HG03159 (cell line): ENCODE measurements at regions not wholly inside any gene's neighbourhood (a gene's known extent, or its start where the extent isn't known, plus 50 kb on each side); places are given as distances from the start of the nearest gene placed in this dataset.

Source experiments
- ATAC-seq: cut with Tn5 transposase; IDR thresholded peaks from one replicate; pipeline ENCODE4 v1.9.1; 2021; ENCODE audit warnings: mild to moderate bottlenecking, moderate library complexity; ENCODE audit not compliant: unreplicated experiment

DNA sequence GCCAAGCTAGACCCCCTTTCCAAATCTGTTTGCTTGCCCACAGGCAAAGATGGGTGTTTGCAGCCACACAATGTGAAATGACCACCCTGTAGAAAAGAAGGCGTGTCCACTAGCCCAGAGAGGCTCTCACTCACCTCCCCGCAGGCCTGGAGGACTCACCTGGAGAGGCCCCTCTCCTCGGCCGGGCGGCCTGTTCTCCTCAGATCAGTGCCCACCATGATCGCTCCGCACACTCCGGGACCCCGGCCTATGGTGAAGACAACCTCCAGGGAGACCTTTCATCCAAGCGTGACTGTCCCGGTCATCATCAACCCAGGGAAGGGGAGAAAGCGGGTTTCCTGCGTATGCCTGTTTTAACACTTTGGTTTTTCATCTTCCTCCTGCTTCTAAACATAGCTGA, 328.7 kb upstream of the SALL3 start:
- no peak for ATAC-seq

DNA sequence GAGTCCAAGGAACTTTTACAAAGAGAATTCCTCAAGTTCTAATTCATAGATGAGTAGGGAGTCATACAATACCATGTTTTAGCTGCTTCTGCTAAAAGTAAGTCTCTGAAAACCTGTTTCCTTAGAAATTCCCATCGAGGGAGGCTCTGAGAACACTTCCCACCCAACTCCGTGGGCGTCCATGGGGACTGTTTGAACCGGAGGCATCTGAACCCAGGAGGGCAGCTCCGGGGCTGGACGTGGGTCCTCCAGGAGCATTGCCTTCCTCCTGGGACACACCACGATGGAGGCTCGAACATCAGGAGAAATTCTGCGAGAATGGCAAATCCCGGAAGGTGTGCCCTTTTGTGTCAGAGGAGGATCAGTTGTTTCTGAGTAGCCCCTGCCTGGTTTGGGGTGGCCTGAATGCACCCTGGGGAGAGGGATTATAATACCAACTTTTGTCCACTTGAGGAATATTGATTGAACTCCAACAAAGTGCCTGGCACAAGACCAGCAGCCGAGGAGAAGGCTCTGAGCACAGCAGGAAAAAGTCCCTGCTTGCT, 327.5 kb upstream of the SALL3 start:
- no peak for ATAC-seq

DNA sequence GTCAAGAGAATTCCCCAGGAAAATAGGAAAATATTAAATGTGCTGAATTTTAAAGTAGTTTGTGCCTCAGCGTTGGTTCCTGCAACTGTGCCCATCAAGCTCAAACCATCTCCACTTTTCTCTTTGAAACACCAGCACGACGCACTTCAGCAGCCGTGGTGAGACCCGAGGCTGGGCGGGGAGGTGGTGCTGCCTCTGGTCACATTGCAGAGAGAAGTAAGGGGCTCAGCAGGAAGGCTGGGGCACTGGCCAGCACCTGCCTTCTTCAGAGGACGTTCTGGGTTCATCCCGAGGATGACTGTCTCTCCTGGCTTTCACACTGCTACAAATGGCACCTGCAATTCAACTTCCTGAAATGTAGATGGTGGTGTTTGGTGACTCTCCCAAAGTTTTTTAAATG, 323.7 kb upstream of the SALL3 start:
- ATAC-seq = no peak

DNA sequence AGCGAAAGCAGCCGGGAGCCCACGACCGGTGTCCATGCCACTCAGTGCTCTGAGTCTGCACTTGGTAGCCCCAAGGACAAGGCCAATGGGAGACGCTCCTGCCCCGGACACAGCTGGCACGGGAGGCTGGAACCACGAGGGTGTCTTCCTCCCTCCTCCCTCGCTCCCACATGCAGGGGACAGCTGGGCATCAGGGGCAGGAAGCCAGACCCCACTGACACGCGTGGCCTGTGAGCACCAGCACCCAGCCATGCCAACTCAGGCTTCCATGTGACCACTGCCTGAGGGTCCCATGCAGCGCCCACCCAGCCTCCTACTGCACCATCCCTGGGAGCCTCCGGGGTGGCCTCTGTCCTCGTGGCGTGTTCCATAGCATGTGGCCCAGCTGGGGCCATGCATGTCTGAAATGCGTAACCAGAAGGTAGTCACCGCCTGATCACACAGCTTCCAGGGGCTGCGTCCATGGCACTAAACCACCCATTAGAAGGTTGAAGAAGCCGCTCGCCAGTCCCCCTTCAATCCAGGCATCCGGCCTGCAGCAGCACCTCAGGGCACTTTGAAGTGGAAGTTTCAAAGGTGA, 323.2 kb upstream of the SALL3 start:
- no peak for ATAC-seq

DNA sequence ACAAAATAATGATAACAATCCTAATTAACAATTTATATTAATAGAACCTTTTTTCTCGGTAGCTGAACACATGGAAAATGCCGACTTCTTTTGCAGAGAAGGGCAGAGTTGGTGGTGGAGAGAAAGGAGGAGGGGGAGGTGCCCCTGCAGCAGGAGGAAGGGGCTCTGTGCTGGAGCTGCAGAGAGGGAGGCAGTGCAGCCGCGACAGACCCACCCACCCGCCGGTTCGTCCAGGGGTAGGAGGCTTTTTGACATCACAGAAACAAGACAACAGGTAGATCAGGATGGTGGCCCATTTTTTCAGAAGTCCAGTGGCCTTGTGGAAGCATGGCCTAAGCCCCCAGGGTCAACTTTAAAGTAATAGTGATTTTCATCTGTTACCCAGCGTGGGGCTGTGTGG, 321.1 kb upstream of the SALL3 start:
- no peak for ATAC-seq

DNA sequence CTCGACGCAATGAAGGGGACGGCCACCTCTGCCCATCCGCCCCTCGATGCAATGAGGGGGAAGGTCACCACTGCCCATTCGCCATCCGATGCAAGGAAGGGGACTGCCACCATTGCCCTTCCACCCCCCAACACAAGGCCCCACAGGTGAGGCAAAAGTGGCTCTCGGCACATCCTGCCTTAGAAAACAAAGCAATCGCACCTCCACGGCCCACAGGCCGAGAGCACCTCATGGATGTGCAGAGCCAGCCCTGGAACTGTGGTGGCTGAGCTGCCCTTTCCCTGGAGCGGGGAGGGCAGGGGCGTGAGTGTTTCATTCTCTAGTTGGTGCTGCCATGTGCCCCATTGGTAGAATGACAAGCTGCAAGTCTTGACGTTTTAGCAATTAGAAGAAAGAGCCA, 320.6 kb upstream of the SALL3 start:
- no peak for ATAC-seq

DNA sequence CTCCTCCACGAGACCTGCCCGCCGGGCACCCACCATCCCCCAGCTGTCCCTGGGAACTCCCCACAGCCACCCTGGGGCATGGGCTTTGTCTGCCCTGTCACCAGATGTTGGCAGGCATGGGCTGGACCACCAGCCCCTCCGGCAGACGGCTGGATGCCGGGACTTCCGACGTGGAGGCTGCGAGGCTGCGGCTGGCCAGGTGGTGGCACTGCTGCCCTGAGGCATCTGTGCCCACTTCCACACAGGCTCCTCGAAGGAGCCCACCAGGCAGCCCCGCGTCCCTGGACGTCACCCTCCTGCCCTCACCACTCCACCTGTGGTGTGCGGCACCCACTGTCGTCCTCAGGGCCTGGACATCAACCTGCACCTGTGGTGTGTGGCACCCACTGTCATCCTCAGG, 319.9 kb upstream of the SALL3 start:
- ATAC-seq = no peak

DNA sequence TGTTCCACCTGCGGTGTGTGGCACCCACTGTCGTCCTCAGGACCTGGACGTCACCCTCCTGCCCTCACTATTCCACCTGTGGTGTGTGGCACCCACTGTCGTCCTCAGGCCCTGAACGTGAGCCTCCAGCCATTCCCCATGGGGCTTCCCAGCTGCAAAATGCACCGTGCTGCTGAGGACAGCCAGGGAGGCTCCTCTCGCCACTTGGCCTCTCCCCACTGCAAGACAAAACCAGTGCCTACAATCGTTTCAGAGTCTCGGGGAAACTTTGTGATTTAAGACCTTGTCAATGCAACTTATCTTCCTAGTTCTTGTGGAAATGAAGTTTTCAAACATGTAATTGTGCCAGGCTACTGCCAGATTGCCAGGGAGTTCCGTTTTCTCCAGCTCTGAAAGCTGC, 319.3 kb upstream of the SALL3 start:
- no peak for ATAC-seq

DNA sequence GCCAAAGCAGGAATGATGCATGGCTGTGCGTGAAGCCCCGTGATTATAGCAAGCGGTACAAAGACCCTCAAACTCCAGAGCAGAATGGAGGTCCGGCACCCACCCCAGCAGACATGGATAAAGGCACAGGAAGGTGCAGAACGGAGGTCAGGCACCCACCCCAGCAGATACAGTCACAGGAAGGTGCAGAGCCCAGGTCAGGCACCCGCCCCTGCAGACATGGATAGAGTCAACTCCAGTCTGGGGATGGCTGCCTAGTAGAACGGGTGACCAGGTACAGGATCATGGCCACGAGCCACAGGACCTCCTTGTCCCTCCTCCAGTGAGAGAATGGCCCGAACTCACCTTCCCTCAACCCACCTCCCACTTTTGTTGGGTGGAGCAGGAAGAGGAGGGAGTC, 318.3 kb upstream of the SALL3 start:
- no peak for ATAC-seq

DNA sequence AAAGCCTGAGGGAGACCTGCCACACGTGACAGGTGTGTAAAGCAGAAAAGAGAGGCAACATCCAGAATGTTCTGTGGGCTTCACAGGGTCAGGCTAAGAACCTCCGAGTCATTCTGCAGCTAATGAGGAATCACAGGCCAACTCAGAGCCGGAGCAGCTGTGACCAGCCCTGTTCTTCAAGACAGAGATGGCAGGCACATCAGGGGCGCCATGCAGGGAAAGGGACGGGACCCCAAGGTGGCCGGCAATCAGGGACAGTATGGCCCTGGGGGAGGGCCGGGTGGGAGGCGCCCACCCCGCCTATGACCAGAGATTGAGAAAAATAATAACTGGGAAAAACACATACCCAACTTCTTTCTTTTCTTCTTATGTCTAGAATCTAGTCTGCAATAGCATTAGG, 316.7 kb upstream of the SALL3 start:
- ATAC-seq = no peak

DNA sequence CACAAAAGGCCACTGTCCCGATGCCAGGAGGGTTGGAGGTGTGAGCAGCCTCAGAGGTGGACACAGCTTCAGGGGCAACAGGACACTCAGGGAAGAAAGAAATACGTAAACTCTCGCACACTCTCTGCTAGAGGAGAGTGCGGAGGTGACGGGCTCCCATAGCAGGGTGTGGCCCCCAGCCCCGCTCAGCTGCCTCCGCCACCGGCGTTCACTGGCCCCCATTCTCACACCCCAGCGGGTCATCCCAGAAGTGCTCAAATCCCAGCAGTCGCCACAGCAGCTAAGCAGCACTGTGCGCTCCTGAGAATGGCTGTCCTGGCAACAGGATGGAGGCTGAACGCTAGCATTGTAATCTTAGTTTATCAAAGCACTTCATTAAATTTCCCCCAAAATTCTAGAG, 315.6 kb upstream of the SALL3 start:
- ATAC-seq = no peak

DNA sequence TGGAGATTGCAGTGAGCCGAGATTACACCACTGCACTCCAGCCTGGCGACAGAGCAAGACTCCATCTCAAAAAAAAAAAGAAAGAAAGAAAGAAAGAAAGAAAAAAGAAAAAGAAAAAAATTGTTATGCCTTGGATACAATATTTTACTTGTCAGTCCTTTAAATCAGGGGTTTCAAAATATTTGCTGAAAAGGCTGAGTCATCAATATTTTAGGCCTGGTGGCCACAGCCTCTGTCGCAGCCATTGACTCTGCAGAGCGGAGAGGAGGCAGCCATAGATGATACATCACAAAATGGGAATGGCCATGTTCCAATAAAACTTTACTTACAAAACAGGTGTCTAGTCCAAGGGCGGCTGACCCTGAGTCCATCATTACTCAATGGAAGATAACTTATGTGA, 314.8 kb upstream of the SALL3 start:
- no peak for ATAC-seq

DNA sequence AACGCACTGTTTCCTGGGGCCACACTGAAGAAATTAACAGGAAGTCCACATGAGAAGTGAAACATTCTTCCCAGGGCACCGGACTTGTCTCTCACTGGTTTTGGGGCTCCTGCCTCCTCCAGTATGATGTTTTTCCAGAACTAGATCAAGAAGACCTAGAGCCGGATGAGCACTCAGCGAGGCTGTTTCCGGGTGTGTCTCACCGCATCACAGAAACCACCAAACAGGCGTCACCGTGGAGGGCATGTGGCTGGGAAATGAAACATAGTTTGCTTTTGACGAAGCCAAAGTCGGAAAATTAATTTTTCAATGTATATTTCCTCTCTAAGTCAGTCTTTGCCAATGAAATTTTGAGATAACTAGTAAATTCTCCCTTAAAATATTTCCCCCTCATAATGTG, 314.0 kb upstream of the SALL3 start:
- no peak for ATAC-seq

DNA sequence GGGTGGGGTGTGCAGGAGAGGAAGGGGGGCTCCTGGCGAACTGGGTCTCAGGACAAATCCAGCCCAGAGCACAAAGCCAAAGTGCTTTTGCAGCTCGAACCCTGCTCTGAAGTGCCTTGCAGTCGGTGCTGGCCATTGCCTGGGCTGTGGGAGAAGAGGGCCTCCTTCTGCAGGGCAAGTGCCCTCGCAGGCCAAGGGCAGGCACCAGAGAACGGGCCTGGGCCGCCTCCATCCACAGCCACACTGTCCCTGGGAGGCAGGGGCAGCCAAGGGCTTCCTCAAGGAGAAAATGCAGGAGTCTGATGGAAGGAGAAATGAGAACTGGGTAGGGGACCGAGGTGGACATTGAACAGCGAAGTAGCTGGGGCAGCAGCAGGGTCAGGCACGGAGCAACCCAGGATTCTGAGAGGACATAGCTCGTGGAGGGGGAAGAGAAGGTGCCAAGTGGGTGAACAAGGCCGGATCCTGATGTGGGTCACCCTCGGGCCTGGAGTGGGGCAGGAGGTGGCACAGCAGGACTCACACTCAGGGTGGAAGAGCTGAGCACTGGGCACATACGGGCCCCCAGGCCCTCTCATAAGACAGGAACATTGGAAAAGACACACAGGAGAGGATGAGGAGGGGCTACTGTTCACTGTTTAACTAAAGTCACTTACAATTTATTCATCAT, 312.8 kb upstream of the SALL3 start:
- ATAC-seq = no peak

DNA sequence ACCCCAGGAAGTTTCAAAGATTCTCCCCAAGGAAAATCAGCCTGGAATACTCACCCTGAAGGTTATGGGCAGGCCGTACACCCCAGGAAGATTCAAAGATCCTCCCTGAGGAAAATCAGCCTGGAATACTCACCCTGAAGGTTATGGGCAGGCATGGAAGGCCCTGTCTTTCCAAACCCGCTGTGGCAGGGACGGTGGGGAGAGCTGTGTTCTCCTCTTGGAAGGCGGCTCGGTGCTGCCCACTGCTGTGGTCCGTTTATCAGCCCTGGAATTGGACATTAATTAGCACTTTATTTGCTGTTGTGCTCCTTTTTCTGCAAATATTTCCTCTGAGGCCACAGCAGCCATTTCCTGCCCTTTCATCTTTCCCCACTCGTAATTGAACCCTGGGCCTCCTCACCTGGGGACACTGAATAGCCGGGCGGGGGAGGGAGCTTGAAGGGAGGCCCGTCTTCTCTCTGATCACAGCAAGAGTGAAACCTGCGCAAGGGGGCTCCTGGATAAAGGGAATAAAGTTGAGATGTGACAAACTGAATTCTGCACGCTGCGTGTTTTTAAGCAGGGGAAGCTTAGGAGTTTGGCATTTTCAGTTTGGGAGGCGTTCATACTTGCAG, 308.7 kb upstream of the SALL3 start:
- no peak for ATAC-seq

DNA sequence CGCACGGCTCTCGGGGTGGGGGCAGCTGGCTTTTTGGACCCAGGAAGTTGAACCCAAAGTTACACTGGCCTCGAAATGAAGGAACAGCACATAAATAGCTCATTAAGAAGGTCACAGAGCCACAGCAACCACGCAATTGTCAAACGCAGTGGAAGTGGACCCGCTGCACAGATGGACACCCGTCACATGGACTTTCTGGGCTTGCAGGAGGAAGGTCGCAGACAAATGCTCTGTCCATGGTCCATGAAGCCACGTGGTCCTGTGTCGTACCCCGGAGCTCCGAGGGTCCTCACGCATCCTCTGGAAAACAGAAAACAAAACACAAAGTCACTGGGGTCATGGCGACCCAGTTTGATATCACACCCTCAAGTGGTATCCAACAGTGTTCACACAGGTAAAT, 308.1 kb upstream of the SALL3 start:
- no peak for ATAC-seq

DNA sequence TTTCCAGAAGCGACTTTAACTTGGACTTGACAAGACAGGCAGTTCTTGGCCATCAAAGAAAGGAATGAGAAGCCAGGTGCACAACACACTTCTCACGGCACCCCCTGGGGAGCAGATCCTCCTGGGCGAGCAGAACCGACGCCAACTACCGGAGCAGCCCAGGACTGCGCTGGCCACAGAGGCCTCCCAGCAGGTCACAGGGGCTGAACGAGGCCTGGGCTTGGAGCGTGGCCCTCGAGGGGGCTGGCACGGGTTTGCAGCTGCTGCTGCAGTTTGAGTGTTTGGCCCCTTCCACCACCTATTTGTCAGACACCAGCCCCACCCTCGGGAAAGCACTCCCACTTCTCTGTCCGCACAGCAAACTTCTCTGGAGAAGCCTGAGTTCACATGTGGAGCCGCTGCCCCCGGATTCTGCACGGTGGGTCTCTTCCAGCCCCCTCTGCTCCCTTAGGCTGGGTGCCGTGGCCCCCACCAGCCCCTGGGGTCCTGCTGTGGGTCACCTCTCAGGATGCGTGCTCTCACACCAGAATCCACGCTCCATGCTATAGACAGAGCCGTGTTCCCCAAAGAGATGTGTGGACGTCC, 306.7 kb upstream of the SALL3 start:
- no peak for ATAC-seq

DNA sequence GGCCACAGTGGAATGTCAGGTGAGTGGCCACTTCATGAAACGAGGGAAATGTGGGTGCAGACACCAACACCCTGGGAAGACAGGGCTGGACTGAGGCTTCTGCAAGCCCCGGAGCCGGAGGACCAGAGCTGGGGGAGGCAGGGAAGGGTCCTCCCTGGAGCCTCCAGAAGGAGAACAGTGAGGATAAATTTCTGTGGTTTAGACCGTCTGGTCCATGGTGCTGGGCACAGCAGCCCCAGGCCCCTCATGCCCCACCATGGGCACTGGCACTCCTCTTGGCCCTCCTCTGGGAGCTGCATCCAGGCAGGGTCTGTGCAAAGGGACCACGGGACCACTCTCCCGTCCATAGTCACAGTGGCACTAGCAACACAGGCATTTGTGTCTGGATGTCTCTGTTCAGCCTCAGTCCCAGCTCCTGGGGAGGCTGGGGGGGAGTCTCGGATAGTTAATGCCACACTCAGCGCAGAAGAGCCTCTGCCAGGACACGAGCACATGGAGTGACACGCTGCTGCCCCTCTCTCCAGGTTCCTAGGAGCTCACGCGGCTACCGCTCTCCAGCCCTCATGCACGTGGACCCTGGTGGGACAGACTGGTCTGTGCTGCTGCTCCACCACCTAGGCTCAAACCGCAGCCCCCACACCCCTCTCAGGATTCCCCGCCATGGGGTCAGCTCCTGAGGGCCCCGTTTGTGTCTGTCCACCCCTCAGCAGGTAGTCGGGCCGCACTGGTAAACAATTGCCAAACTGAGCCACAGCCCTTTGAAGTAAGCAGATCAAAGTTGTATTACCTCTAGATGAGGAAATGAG, 305.9 kb upstream of the SALL3 start:
- no peak for ATAC-seq

DNA sequence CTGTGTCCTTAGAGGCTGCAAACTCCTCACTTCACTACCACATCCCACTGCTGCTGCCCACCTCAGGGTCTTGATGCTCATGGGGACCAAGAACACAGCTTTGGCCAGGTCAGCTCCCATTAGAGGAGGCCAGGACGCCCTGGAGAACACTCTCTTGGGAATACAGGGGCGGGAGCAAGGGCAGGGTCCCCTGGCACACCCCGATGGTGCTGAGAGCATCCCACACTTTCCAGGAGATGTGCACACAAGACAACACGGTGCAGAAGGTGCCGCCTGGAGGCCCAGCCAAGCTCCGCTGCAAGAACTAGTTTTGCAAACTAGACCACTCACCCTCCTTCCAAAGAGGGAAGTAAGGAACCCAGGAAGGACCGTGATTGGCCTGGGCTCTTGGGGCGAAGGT, 304.4 kb upstream of the SALL3 start:
- no peak for ATAC-seq

DNA sequence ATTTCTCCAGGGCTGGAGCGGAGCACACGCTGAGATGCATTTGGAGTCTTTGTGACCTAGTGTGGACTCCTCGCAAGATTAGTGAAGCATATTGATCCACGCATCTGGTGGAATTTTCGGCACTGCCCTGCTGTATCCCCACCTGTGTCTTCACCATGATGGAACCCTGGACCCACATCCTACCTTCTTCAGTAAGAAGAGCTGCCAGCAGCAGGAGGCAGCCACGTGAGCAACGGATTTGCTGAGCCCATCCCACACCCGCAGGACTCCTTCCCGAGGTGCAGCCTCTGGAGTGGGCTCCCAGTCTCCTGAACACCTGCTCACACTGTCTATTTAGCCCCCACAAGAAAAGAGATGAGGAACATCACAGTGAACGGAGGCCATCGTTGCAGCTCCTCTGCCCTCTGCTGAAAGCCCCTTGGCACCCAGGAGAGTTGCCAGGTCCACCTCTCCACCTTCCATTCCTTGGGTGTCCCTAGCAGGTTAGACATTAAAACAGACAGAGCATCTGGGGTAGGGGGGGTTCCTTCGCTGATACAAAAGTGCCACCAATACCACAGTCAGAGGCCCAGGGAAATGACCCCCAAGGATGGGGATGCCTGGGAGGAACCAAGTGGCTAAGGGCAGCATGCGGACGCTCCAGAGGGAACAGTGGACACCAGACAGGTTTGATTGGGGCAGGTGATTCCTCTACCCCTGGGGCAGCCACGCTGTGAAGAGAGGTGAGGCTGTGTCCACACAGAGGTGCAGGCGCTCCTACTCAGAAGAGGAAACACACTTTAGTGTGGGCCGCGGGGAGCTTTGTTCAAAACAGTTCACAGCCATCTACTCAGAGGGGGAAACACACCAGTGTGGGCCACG, 302.8 kb upstream of the SALL3 start:
- ATAC-seq = no peak
